Heart left ventricle (tissue), 13 donors: ENCODE measurements at regions not wholly inside any gene's neighbourhood (a gene's known extent, or its start where the extent isn't known, plus 50 kb on each side); places are given as distances from the start of the nearest gene placed in this dataset.

Source experiments
- CTCF ChIP-seq, 12 donors: fragments of 200-600 bp; sonication (generic) in 4 of 12; IDR thresholded peaks; one replicate each; pipeline versions ENCODE4 v1.5.0 to v1.8.0; 2018 to 2022; ENCODE audit warnings: antibody characterized with exemption in 12 of 12, mild to moderate bottlenecking in 5 of 12
- POLR2A ChIP-seq, 2 donors: fragments of 450-650 bp; IDR thresholded peaks; one replicate each; pipeline ENCODE4 v1.6.1; 2017; ENCODE audit warnings: antibody characterized with exemption in 2 of 2, mild to moderate bottlenecking in 2 of 2, moderate library complexity in 2 of 2
- donor health status: ischemic (EF 13 %, LVEDD 7.1; RV severe dilation, severe dysfunction).
- donor health status: DM: no; HTN: yes; CAD: no.
- donor health status: DM: no; HTN: no; CAD: no.
- donor health status: ischemic (EF 25% LVEDD 6.9; RV normal size, moderate dysfunction).
- donor health status: ischemic (EF 25% LVEDD 5.7; RV mildly dilated, moderate dysfunction).
- donor health status: ischemic (EF 35%, LVEDD 5.7; RV mildly dilated, moderate dysfunction).
- donor health status: nonischemic (EF 11% LVEDD 7.7; RV severe dilation, severe dysfunction).
- donor health status: DM: yes; HTN: yes; CAD: no.
- donor health status: PGD.
- donor health status: ischemic (EF 29% LVEDD 5.4; RV normal size, mild dysfunction).
- donor health status: nonischemic (EF 23%, LVEDD 6.1; RV moderate dilation, normal function).

GRCh38 chr13:52969373-52969772, 59.2 kb upstream of the OLFM4 start:
- TF ChIP-seq CTCF (IDR thresholded peaks at IDR 0.05) (no peak), POLR2A (IDR thresholded peaks at IDR 0.05) (no peak)
